H9 (cell line): ENCODE measurements at regions not wholly inside any gene's neighbourhood (a gene's known extent, or its start where the extent isn't known, plus 50 kb on each side); places are given as distances from the start of the nearest gene placed in this dataset.

Experiments used
- DNase-seq: peaks from one replicate; pipeline ENCODE4 v3.0.0-alpha.2; 2017
- H2AFZ ChIP-seq: one replicate; pipeline ENCODE4 v1.6.1; 2013; ENCODE audit warnings: mild to moderate bottlenecking, low read length, control low read depth, moderate library complexity
- H2AK5ac ChIP-seq: 2 replicates; pipeline ENCODE4 v1.6.1; 2013; ENCODE audit warnings: low read length, control low read depth, mixed read lengths; ENCODE audit not compliant: insufficient read length
- H2BK120ac ChIP-seq: one replicate; pipeline ENCODE4 v1.6.1; 2013; ENCODE audit warnings: low read depth, mild to moderate bottlenecking, low read length, control low read depth, inconsistent platforms; ENCODE audit not compliant: poor library complexity, severe bottlenecking
- H2BK12ac ChIP-seq: 2 replicates; pipeline ENCODE4 v1.6.1; 2013; ENCODE audit warnings: low read length, control low read depth, mixed read lengths, low read depth; ENCODE audit not compliant: insufficient read length
- H2BK15ac ChIP-seq: 2 replicates; pipeline ENCODE4 v1.6.1; 2013; ENCODE audit warnings: low read depth, low read length, control low read depth
- H2BK20ac ChIP-seq: one replicate; pipeline ENCODE4 v1.6.1; 2013; ENCODE audit warnings: low read depth, mild to moderate bottlenecking, low read length, control low read depth, inconsistent platforms; ENCODE audit not compliant: poor library complexity, severe bottlenecking
- H2BK5ac ChIP-seq: 2 replicates; pipeline ENCODE4 v1.6.1; 2013; ENCODE audit warnings: low read length, control low read depth, mixed read lengths; ENCODE audit not compliant: insufficient read length
- H3K14ac ChIP-seq: 2 replicates; pipeline ENCODE4 v1.6.1; 2013; ENCODE audit warnings: low read length, control low read depth; ENCODE audit not compliant: insufficient read depth
- H3K18ac ChIP-seq: 2 replicates; pipeline ENCODE4 v1.6.1; 2013; ENCODE audit warnings: low read depth, mild to moderate bottlenecking, mixed read lengths, low read length, control low read depth; ENCODE audit not compliant: insufficient read length
- H3K23ac ChIP-seq: 2 replicates; pipeline ENCODE4 v1.6.1; 2013; ENCODE audit warnings: low read length, control low read depth, mixed read lengths, low read depth; ENCODE audit not compliant: insufficient read length
- H3K23me2 ChIP-seq: 2 replicates; pipeline ENCODE4 v1.6.1; 2013; ENCODE audit warnings: low read depth, mild to moderate bottlenecking, mixed read lengths, low read length, control low read depth; ENCODE audit not compliant: insufficient read length, poor library complexity, severe bottlenecking
- H3K27ac ChIP-seq: 2 replicates; pipeline ENCODE4 v1.5.1; 2013; ENCODE audit warnings: low read length, control low read depth, mixed read lengths, low read depth; ENCODE audit not compliant: insufficient read length
- H3K27me3 ChIP-seq: 2 replicates; pipeline ENCODE4 v1.6.1; 2013; ENCODE audit warnings: low read length, control low read depth, inconsistent platforms; ENCODE audit not compliant: insufficient read depth
- H3K4ac ChIP-seq: 2 replicates; pipeline ENCODE4 v1.6.1; 2013; ENCODE audit warnings: low read depth, mild to moderate bottlenecking, control low read depth, inconsistent platforms, low read length, moderate library complexity
- H3K4me1 ChIP-seq: 2 replicates; pipeline ENCODE4 v1.6.1; 2013; ENCODE audit warnings: low read length, control low read depth, inconsistent platforms; ENCODE audit not compliant: insufficient read depth
- H3K4me2 ChIP-seq: 2 replicates; pipeline ENCODE4 v1.6.1; 2013; ENCODE audit warnings: low read length, control low read depth, mixed read lengths; ENCODE audit not compliant: insufficient read length, insufficient read depth
- H3K56ac ChIP-seq: 2 replicates; pipeline ENCODE4 v1.6.1; 2013; ENCODE audit warnings: low read depth, mild to moderate bottlenecking, mixed read lengths, low read length, control low read depth; ENCODE audit not compliant: insufficient read length
- H3K79me1 ChIP-seq: 2 replicates; pipeline ENCODE4 v1.6.1; 2013; ENCODE audit warnings: low read depth, mild to moderate bottlenecking, moderate library complexity, low read length, control low read depth, inconsistent platforms; ENCODE audit not compliant: insufficient read depth, poor library complexity, severe bottlenecking
- H3K79me2 ChIP-seq: 2 replicates; pipeline ENCODE4 v1.6.1; 2013; ENCODE audit warnings: low read length, control low read depth, inconsistent platforms; ENCODE audit not compliant: insufficient read depth
- H3K9ac ChIP-seq: 2 replicates; pipeline ENCODE4 v1.6.1; 2013; ENCODE audit warnings: low read length, control low read depth, mixed read lengths; ENCODE audit not compliant: insufficient read length; ENCODE audit errors: extremely low read depth
- H3K9me3 ChIP-seq: one replicate; pipeline ENCODE4 v1.6.1; 2013; ENCODE audit warnings: low read depth, low read length, inconsistent platforms; ENCODE audit not compliant: control insufficient read depth
- H3T11ph ChIP-seq: one replicate; pipeline ENCODE4 v1.6.1; 2013; ENCODE audit warnings: mild to moderate bottlenecking, low read length, control low read depth, inconsistent platforms
- H4K20me1 ChIP-seq: one replicate; pipeline ENCODE4 v1.6.1; 2013; ENCODE audit not compliant: control insufficient read depth, insufficient read length, insufficient read depth
- H4K5ac ChIP-seq: 2 replicates; pipeline ENCODE4 v1.6.1; 2013; ENCODE audit warnings: low read depth, mild to moderate bottlenecking, mixed read lengths, low read length, control low read depth; ENCODE audit not compliant: insufficient read length
- H4K8ac ChIP-seq: replicated peaks from 2 replicates; pipeline ENCODE4 v1.6.1; 2013; ENCODE audit warnings: low read length, control low read depth, mixed read lengths, low read depth; ENCODE audit not compliant: insufficient read length
- H4K91ac ChIP-seq: 2 replicates; pipeline ENCODE4 v1.6.1; 2013; ENCODE audit warnings: low read depth, mild to moderate bottlenecking, moderate library complexity, mixed read lengths, low read length, control low read depth; ENCODE audit not compliant: insufficient read length
- H3K27ac Mint-ChIP-seq, 3 experiments: 2 replicates in 2 of 3; 3 replicates in 1 of 3; pipeline ENCODE4 v1.8.0; 2020 to 2021; ENCODE audit warnings: mixed read lengths in 3 of 3, mild to moderate bottlenecking in 1 of 3, moderate library complexity in 1 of 3
- H3K27me3 Mint-ChIP-seq: 2 replicates; pipeline ENCODE4 v1.8.0; 2021; ENCODE audit warnings: low read depth, mild to moderate bottlenecking, moderate library complexity, mixed read lengths
- H3K36me3 Mint-ChIP-seq, 3 experiments: 2 replicates in 2 of 3; 3 replicates in 1 of 3; pipeline ENCODE4 v1.8.0; 2020 to 2021; ENCODE audit warnings: low read depth in 3 of 3, mixed read lengths in 3 of 3; ENCODE audit not compliant: insufficient read depth in 1 of 3
- H3K4me1 Mint-ChIP-seq, 2 experiments: 2 replicates each; pipeline ENCODE4 v1.8.0; 2020; ENCODE audit warnings: mixed read lengths in 2 of 2
- H3K4me3 Mint-ChIP-seq, 2 experiments: 2 replicates in 1 of 2; 3 replicates in 1 of 2; pipeline ENCODE4 v1.8.0; 2020 to 2021; ENCODE audit warnings: mild to moderate bottlenecking in 2 of 2, mixed read lengths in 2 of 2, moderate library complexity in 1 of 2
- H3K9me3 Mint-ChIP-seq, 2 experiments: 2 replicates in 1 of 2; 3 replicates in 1 of 2; pipeline ENCODE4 v1.8.0; 2020; ENCODE audit warnings: mild to moderate bottlenecking in 2 of 2, mixed read lengths in 2 of 2, moderate library complexity in 1 of 2
- WGBS: extraction: QIAGEN DNeasy Blood & Tissue Kit; methylation state at CpG from one replicate; pipeline ENCODE4 v1.1.7; 2013; ENCODE audit warnings: missing lambda C conversion rate, low lambda C conversion rate, mixed read lengths; ENCODE audit not compliant: insufficient read length; ENCODE audit errors: extremely low coverage; 5-methylcytosine and 5-hydroxymethylcytosine counted together
- TF ChIP-seq, protein P1 (sequence below): fragments of 200-600 bp; sonication (generic); conservative IDR thresholded peaks from 3 replicates; pipeline ENCODE4 v1.8.0; 2021; ENCODE audit warnings: antibody characterized with exemption, mild to moderate bottlenecking

DNA sequence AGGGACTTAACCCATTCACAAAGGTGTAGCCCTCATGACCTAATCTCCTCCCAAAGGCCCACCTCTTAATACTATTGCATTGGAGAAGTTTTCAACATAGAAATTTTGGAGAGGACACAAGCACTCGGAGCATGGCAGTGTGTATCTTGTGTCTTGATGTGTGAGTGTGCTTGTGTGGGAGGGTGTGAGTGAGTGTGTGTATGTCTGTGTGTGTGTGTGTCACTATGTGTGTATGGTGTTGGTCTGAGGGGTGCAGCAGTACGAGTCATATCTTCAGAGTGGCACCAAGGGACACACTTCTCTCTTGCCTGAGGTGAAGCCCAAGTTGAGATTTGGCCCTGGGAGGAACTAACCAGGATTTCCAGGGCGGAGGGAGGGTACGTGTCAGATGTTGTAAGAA lies 73.7 kb downstream of the NAV1 start:
- H2BK5ac ChIP-seq, result no peak overlapping the region
- no peak overlapping the region for H2BK20ac ChIP-seq
- H3K14ac ChIP-seq, result no peak overlapping the region
- no peak overlapping the region for H3K9ac ChIP-seq
- Mint-ChIP-seq H3K27me3 (peaks cover 18% of the 10 kb centered on the region; the same call in 1 of the 2 replicates), H3K4me1 (peaks cover 10 to 18% of the 10 kb centered on the region in 2 experiments), H3K27ac (no peak overlapping the region), H3K9me3 (no peaks in the 10 kb centered on the region; a peak in 1 of 5 replicates), H3K4me3 (no peak overlapping the region), H3K36me3 (no peaks in the 10 kb centered on the region)
- no peak overlapping the region for H2BK15ac ChIP-seq
- no peaks in the 10 kb centered on the region for H3K4me1 ChIP-seq
- H3K4ac ChIP-seq, result no peak overlapping the region
- no peak overlapping the region for H2AFZ ChIP-seq
- H3T11ph ChIP-seq, result no peak overlapping the region
- no peak overlapping the region for H3K56ac ChIP-seq
- H3K27me3 ChIP-seq, result no peaks in the 10 kb centered on the region; the same call in 1 of the 2 replicates
- no peak overlapping the region for H3K27ac ChIP-seq
- no peak overlapping the region for H3K23ac ChIP-seq
- H4K91ac ChIP-seq, result no peak overlapping the region
- H3K18ac ChIP-seq, result no peak overlapping the region
- H3K9me3 ChIP-seq, result no peaks in the 10 kb centered on the region
- H4K5ac ChIP-seq, result no peak overlapping the region
- H3K4me2 ChIP-seq, result no peak overlapping the region
- H3K79me2 ChIP-seq, result no peaks in the 10 kb centered on the region
- DNase-seq, result no peak
- no peak overlapping the region for H2BK12ac ChIP-seq
- H3K79me1 ChIP-seq, result no peaks in the 10 kb centered on the region
- no peak overlapping the region for H4K8ac ChIP-seq
- WGBS, result no CpG with 5 or more reads among the region's 4 CpGs
- H3K23me2 ChIP-seq, result no peaks in the 10 kb centered on the region
- TF ChIP-seq, protein P1, sequence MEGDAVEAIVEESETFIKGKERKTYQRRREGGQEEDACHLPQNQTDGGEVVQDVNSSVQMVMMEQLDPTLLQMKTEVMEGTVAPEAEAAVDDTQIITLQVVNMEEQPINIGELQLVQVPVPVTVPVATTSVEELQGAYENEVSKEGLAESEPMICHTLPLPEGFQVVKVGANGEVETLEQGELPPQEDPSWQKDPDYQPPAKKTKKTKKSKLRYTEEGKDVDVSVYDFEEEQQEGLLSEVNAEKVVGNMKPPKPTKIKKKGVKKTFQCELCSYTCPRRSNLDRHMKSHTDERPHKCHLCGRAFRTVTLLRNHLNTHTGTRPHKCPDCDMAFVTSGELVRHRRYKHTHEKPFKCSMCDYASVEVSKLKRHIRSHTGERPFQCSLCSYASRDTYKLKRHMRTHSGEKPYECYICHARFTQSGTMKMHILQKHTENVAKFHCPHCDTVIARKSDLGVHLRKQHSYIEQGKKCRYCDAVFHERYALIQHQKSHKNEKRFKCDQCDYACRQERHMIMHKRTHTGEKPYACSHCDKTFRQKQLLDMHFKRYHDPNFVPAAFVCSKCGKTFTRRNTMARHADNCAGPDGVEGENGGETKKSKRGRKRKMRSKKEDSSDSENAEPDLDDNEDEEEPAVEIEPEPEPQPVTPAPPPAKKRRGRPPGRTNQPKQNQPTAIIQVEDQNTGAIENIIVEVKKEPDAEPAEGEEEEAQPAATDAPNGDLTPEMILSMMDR, result no peak
- H2BK120ac ChIP-seq, result no peak overlapping the region
- H2AK5ac ChIP-seq, result no peak overlapping the region
- H4K20me1 ChIP-seq, result no peaks in the 10 kb centered on the region
